H1 (cell line): ENCODE measurements at regions not wholly inside any gene's neighbourhood (a gene's known extent, or its start where the extent isn't known, plus 50 kb on each side); places are given as distances from the start of the nearest gene placed in this dataset.

Experiments used
- CTCF ChIP-seq, 3 experiments: IDR thresholded peaks; 1 replicate in 2 of 3; 2 replicates in 1 of 3; pipeline versions ENCODE4 v1.5.1 to v1.6.1; 2011; ENCODE audit warnings: low read length in 3 of 3, mild to moderate bottlenecking in 3 of 3, inconsistent platforms in 2 of 3, low read depth in 1 of 3, moderate library complexity in 1 of 3; ENCODE audit not compliant: insufficient read depth in 1 of 3; ENCODE audit errors: control extremely low read depth in 1 of 3
- POLR2A ChIP-seq, 2 experiments: IDR thresholded peaks; 1 replicate in 1 of 2; 2 replicates in 1 of 2; pipeline ENCODE4 v1.6.1; 2011; ENCODE audit warnings: low read depth in 2 of 2, low read length in 2 of 2, mild to moderate bottlenecking in 2 of 2; ENCODE audit errors: control extremely low read depth in 1 of 2
- POU5F1 ChIP-seq: IDR thresholded peaks from 2 replicates; pipeline ENCODE4 v1.6.1; 2011; ENCODE audit warnings: low read depth, mild to moderate bottlenecking, low read length, moderate library complexity
- TAF1 ChIP-seq: IDR thresholded peaks from 2 replicates; pipeline ENCODE4 v1.6.1; 2011; ENCODE audit warnings: mild to moderate bottlenecking, low read depth, low read length
- TCF12 ChIP-seq: IDR thresholded peaks from 2 replicates; pipeline ENCODE4 v1.6.1; 2011; ENCODE audit warnings: low read depth, mild to moderate bottlenecking, low read length

- no peak for TF ChIP-seq TCF12
- no peak for TF ChIP-seq POU5F1
- no peak for TF ChIP-seq POLR2A (IDR thresholded peaks at IDR 0.05; ENCODE audit: control extremely low read depth in 1 of 2, low read depth in 2 of 2, low read length in 2 of 2)
- TF ChIP-seq CTCF (IDR thresholded peaks at IDR 0.05; ENCODE audit: control extremely low read depth in 1 of 3, insufficient read depth in 1 of 3, low read depth in 1 of 3, low read length in 3 of 3): no peak
- no peak for TF ChIP-seq TAF1
Observed at GRCh38 chr6:77249560-77249959, 213.7 kb downstream of the HTR1B start.
